ENCODE measurements at regions not wholly inside any gene's neighbourhood (a gene's known extent, or its start where the extent isn't known, plus 50 kb on each side); places are given as distances from the start of the nearest gene placed in this dataset.

DNA sequence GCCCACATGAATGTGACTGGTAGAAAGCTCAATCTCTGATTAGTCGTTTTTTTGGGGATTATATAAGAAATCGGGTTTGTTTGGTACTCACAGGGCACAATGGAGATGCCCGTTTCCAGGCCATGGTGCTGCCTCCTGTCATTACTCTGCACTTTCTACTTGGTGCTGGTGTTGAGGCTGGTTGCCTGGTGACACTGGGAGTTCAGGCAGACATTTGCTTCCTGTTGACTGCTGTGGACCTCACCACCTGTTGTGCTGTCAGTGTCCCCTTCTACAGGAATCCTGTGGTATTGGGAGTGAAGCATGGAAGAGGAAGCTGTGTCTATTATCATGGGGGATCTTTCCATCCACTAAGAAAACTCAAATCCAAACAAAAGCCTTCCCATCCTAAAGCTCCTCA, 227.2 kb upstream of the TBL1XR1 start:
- no peak for TF ChIP-seq POLR2AphosphoS5 (IDR thresholded peaks at IDR 0.05)
- TF ChIP-seq, protein P1, sequence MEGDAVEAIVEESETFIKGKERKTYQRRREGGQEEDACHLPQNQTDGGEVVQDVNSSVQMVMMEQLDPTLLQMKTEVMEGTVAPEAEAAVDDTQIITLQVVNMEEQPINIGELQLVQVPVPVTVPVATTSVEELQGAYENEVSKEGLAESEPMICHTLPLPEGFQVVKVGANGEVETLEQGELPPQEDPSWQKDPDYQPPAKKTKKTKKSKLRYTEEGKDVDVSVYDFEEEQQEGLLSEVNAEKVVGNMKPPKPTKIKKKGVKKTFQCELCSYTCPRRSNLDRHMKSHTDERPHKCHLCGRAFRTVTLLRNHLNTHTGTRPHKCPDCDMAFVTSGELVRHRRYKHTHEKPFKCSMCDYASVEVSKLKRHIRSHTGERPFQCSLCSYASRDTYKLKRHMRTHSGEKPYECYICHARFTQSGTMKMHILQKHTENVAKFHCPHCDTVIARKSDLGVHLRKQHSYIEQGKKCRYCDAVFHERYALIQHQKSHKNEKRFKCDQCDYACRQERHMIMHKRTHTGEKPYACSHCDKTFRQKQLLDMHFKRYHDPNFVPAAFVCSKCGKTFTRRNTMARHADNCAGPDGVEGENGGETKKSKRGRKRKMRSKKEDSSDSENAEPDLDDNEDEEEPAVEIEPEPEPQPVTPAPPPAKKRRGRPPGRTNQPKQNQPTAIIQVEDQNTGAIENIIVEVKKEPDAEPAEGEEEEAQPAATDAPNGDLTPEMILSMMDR (IDR thresholded peaks at IDR 0.05): no peak
